Activated gamma-delta T cell (primary cell): ENCODE measurements at regions not wholly inside any gene's neighbourhood (a gene's known extent, or its start where the extent isn't known, plus 50 kb on each side); places are given as distances from the start of the nearest gene placed in this dataset.
"Not testable (repeated sequence)": the region's sequence is repeated elsewhere in the genome, so short reads cannot be mapped to it uniquely, and the experiment has no call there.

ENCODE experiments used
- DNase-seq: peaks from one replicate; lab custom pipeline; 2025; lab: John Stamatoyannopoulos, UW

- no peak for DNase-seq
Observed at GRCh38 chr18:71371951-71372605, 1083.2 kb downstream of the SOCS6 start.

DNA sequence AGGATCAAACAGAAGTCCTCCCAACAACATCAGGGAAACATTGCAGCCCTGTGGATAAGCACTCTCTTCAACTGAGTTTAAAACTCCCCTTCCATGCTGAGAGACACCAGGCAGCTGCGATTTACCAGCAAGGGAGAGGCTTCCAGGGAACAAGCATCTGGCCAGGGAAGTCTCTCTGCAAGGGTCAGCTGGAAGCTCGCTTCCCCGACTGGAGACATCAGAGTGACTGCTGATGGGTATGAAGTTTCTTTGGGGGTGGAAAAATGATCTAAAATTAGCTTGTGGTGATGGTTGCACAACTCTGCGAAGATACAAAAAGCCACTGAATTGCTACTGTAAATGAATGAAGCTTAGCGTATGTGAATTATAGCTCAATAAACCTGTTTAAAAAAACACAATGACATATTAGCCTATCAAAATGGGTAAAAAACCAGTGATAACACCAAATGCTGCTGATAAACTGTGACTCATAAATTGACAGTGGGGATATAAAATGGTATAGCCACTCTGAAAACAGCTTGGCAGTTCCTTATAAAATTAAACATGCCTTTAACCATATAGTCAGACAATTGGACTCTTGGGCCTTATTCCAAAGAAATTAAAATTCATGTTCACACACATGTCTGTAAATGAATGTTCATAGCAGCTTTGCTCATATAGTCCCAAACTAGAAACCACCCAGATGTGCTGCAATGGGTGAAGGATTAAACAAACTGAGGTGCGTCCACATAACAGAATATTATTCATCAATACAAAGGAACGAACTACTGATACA lies 1082.0 kb downstream of the SOCS6 start:
- no peak for DNase-seq

GRCh38 chr18:71370095-71370494 lies 1081.2 kb downstream of the SOCS6 start:
- no peak for DNase-seq

DNA sequence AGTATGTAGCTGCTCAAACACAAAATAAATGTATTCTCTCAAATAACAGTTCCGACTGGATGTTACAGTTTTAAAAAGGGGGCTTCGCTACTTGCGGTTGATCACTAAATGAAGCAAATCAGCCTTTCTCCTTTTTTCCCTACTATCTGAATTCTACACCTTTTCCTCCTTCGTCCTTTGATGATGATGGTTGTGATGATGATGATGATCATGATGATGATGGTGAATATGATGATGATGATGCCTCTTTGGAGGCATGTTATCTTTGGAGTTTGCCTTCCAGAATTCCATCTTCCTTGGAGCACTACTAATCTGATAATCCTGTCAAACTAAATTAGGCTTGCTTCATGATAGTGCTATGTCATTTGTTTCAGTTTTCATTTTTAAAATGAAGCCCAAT lies 1073.3 kb downstream of the SOCS6 start:
- DNase-seq, result no peak

GRCh38 chr18:71355599-71355998 lies 1066.8 kb downstream of the SOCS6 start:
- not testable (repeated sequence) for DNase-seq

DNA sequence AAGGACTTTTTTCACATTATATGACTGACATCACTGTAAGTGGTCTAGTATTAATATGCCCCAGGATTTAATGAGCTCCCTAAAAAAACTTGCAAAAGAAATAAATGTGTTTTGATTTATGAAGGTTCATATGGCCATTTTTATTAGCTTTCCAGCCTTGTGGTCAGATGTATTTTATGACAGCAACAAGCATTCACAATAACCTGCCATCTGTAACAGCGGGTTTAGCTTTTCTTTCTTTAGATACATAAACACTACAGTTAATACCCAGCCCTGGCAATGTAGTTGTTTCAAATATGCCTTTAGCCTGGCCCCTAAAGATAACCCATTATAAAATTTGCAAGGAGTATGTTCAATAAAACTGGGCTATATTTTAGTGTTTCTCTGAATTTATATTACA lies 1063.8 kb downstream of the SOCS6 start:
- no peak for DNase-seq

DNA sequence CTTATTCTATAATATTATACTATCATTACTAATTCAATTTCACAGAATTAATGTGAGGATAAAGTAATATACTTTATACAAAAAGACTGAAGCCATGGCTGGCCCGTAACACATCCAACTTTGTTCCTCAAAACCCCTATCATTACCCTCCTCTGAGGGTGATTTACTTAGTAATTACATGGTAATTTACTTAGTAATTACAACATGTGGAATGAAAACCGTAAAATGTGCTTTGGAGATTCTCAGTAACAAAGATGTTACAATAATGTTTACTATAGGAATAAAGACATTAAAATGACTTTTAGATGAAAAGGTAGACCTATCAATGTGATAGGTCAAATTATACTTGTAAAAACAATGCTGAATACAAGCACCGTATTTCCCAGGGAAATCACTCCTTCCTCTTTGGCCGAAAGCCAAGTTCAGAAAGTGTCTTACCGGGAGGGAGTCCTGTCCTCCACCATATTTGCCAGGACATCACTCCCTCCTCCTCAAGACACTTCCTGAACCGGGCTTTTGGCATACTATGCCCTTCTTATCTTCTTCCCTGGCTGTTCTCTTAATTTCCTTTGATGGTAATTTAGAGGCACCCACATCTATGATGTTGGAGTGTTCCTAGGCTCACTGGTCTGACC lies 1047.8 kb downstream of the SOCS6 start:
- no peak for DNase-seq

- no peak for DNase-seq
Observed at GRCh38 chr18:71329563-71329962, 1040.7 kb downstream of the SOCS6 start.

DNA sequence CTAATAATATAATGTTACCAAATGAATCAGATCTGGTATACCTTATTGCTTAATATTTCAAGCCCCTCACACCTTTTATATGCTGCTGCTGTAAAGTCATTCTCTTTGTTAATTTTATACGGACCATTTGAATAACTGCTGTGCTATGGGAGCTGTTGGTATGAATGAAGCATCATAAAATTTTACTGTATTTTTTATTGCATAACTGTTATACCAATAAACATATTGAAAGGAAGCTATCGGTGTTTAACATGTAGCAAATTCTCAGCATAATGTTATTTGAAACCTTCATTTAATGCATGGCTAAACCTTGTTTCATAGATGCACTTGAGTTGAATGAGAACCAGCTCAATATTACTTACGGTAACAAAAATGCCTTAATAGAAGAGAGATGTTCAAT lies 1040.3 kb downstream of the SOCS6 start:
- no peak for DNase-seq

DNA sequence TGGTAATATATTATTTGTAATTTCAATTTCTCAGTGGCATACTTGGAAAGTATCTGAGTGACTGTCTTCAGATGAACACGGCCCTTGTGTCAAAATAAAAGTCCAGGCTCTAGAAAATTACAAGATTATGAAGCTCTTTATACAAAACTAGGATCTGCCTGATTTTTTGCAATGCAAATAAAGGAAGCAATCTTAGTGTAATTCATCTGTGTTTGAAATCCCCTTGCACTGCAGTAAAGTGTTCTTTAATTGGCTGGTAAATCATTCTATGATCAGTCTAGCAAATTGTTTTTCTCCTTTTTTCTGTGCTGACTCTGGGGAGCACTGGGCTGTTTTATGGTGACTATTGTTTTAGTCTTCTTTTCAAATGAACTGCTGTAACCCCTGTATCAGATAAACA lies 1039.0 kb downstream of the SOCS6 start:
- no peak for DNase-seq

- no peak for DNase-seq
Observed at GRCh38 chr18:71327441-71327840, 1038.6 kb downstream of the SOCS6 start.

DNA sequence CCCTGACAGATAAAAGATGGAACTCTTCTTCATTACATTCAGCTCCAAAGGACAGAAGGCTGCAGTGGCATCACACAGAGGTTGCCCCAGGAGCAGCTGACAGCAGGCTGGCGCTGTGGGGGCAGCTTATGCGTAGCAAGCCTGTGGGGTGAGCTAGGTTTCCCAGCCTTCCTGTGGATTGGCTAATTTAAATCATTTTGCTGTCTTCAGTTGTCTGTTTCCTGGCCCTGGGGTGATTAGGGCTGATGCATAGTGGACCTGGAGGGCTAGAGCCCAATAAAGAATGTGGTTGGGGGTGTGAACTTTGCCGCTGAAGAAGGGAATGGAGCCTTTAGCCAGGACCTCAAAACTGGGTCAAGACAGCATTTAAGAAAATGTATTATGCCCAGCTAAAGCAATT lies 1038.0 kb downstream of the SOCS6 start:
- no peak for DNase-seq

- DNase-seq, result no peak
Observed at GRCh38 chr18:71324356-71324755, 1035.5 kb downstream of the SOCS6 start.

DNA sequence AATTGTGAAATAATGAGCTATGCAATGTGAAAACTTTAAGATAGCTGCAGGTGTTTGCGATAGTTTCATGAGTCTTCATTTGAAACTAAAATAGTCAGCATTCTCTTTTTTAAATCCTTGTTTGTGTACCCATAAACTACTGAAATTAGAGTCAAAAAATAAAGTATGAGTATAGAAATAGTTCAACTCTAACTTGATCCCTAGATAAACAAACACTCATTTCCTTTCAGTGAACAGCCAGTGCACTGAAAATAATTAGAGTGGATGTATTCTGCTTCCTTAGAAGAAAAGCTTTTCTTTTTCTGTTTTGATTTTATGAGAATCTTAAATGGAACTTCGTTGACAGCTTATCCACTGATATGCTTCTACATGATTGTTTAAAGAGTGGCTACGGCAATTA lies 1033.4 kb downstream of the SOCS6 start:
- DNase-seq, result no peak

DNA sequence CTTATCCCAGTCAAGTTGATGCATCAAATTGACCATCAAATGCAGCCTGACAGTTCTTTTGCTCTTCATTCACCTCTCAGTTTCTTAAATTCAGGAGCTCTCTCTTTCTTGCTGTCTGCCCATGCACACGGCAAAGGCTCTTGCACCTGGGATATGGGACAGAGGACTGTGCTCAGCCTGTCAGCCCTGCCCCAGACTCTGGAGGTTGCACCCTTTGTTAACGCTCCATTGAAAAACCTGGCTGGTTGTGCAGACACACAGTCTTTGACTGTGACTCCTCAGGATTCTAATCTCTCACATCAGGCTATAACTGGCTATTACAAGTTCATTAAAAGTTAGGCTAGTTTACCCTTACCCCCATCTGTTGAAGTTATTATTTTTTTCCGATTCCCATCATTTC lies 1032.5 kb downstream of the SOCS6 start:
- DNase-seq, result no peak

GRCh38 chr18:71304856-71305255 lies 1016.0 kb downstream of the SOCS6 start:
- DNase-seq, result no peak

DNA sequence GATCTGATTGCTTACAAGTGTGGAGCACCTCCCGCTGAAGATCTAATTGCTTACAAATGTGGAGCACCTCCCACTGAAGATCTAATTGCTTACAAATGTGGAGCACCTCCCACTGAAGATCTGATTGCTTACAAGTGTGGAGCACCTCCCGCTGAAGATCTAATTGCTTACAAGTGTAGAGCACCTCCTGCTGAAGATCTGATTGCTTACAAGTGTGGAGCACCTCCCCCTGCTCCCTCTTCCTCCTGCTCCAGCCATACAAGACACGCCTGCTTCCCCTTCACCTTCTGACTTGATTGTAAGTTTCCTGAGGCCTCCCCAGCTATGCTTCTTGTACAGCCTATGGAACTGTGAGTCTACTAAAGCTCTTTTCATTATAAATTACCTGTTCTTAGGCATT lies 1014.9 kb downstream of the SOCS6 start:
- not testable (repeated sequence) for DNase-seq

DNA sequence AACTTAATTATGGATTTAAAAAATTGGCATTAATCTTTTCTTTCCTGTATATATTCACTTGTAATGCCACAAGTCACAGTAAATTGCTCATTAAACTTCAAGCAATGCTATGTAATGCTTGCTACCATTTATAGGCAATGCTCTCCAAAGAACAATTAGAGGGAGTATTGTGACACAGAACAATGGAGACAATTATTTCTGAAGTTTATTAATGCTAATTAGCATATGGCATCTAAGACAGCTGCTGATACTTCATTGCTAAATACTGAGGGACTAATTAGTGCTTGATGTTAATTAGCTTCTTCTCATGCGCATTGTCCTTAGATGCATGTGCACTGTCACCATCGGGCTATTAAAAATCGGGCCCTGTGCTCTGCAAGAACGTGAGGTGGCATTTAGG lies 1012.8 kb downstream of the SOCS6 start:
- no peak for DNase-seq

DNA sequence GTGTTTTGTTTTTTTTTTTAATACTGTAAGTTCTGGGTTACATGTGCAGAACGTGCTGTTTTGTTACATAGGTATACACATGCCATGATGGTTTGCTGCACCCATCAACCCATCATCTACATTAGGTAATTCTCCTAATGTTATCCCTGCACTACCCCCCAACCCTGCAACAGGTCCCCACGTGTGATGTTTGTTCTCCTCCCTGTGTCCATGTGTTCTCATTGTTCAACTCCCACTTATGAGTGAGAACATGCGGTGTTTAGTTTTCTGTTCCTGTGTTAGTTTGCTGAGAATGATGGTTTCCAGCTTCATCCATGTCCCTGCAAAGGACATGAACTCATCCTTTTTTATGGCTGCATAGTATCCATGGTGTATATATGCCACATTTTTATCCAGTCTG lies 1005.4 kb downstream of the SOCS6 start:
- DNase-seq, result not testable (repeated sequence)

DNA sequence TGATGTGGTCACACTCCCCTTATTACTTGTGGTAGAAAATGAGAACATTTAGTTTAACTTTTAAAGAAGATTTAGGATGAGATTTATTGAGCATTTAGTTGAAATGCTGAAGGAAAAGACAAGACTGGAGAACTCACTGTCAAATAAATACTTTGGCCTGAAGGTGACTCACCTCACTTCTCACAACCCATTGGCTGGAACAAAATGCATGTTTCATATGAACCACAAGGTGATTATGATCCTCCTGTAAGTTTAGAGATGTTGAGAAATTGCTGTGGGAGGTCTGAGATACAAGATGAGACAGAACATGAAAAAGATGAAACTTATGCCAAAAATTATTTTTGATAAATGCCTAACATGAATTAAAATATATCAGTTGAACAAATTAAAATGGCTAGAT lies 1004.5 kb downstream of the SOCS6 start:
- no peak for DNase-seq

DNA sequence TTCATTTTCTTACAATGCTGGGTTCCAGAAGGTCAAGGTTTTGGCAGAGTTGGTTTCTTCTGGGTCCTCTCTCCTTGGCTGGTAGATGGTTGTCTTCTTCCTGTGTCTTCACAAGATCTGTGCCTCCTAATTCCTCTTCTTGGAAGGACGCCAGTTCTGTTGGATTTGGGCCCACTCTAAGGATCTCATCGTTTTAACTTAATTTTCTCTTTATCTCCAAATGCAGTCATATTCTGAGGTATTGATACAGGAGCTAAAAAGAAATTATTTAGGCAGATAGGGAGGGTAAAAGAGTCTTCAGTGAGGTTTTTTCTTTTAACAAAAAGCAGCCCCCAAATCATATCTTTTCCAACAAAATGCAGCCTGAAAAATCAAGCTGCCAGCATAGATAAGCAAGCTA lies 998.4 kb downstream of the SOCS6 start:
- DNase-seq, result no peak

DNA sequence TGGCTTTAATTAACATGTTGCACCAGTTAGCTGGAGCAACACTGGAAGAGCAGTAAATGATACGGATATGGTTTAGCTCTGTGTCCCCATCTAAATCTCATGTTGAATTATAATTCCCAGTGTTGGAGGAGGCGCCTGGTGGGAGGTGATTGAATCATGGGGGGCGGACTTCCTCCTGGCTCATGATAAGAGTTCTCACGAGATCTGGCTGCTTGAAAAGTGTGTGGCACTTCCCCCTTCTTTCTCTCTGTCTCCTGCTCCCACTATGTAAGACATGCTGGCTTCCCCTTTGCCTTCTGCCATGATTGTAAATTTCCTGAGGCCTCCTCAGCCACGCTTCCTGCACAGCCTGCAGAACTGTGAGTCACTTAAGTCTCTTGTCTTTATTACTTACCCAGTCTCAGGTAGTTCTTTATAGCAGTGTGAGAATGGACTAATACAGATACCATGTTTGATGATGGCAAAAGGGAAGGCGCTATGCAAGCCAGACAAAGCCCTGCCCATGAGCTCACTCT lies 963.6 kb downstream of the SOCS6 start:
- no peak for DNase-seq

- DNase-seq, result no peak
Observed at GRCh38 chr18:71250191-71250590, 961.3 kb downstream of the SOCS6 start.
